Karpas-422 (cell line): ENCODE measurements at regions not wholly inside any gene's neighbourhood (a gene's known extent, or its start where the extent isn't known, plus 50 kb on each side); places are given as distances from the start of the nearest gene placed in this dataset.
A peak's percentile ranks its signal among the peaks of the same experiment; 100 is the strongest.

Source experiments
- DNase-seq: peaks from one replicate; pipeline ENCODE4 v3.0.0-alpha.2; 2015
- H2AFZ ChIP-seq: fragments of 200-600 bp; sonication (generic); 2 replicates; pipeline ENCODE4 v1.6.1; 2014; ENCODE audit warnings: antibody characterized with exemption, low read length, mixed read lengths
- H3K27ac ChIP-seq: fragments of 200-600 bp; sonication (generic); 2 replicates; pipeline ENCODE4 v1.5.1; 2014; ENCODE audit warnings: mild to moderate bottlenecking, low read length, moderate library complexity
- H3K27me3 ChIP-seq: fragments of 200-600 bp; sonication (generic); 2 replicates; pipeline ENCODE4 v1.6.1; 2014; ENCODE audit warnings: low read length, mixed read lengths
- H3K36me3 ChIP-seq: fragments of 200-600 bp; sonication (generic); 2 replicates; pipeline ENCODE4 v1.6.1; 2014; ENCODE audit warnings: low read length, mixed read lengths; ENCODE audit not compliant: insufficient read depth
- H3K4me1 ChIP-seq: fragments of 200-600 bp; sonication (generic); 2 replicates; pipeline ENCODE4 v1.6.1; 2014; ENCODE audit warnings: mild to moderate bottlenecking, low read length, mixed read lengths
- H3K4me2 ChIP-seq: fragments of 200-600 bp; sonication (generic); 2 replicates; pipeline ENCODE4 v1.6.1; 2014; ENCODE audit warnings: low read length, low read depth, mild to moderate bottlenecking; ENCODE audit not compliant: poor library complexity, severe bottlenecking
- H3K4me3 ChIP-seq: fragments of 200-600 bp; sonication (generic); 2 replicates; pipeline ENCODE4 v1.5.1; 2014; ENCODE audit warnings: mild to moderate bottlenecking, antibody characterized with exemption, low read length, mixed read lengths
- H3K79me2 ChIP-seq: fragments of 200-600 bp; sonication (generic); 2 replicates; pipeline ENCODE4 v1.6.1; 2014; ENCODE audit warnings: mild to moderate bottlenecking, low read length, mixed read lengths
- H3K9ac ChIP-seq: fragments of 200-600 bp; sonication (generic); 2 replicates; pipeline ENCODE4 v1.6.0; 2014; ENCODE audit warnings: low read length
- H3K9me2 ChIP-seq: fragments of 200-600 bp; sonication (generic), shearing (Covaris generic); replicated peaks from 2 replicates; pipeline ENCODE4 v1.6.0; 2014; ENCODE audit warnings: mild to moderate bottlenecking, low read length, moderate library complexity; ENCODE audit not compliant: insufficient read depth
- H3K9me3 ChIP-seq: fragments of 300-700, 200-600 bp; sonication (generic); 2 replicates; pipeline ENCODE4 v1.6.1; 2014; ENCODE audit warnings: low read length, mixed read lengths
- H4K20me1 ChIP-seq: fragments of 200-600 bp; sonication (generic); 2 replicates; pipeline ENCODE4 v1.6.1; 2014; ENCODE audit warnings: mild to moderate bottlenecking, antibody characterized with exemption, low read length, low read depth; ENCODE audit not compliant: insufficient read depth

DNA sequence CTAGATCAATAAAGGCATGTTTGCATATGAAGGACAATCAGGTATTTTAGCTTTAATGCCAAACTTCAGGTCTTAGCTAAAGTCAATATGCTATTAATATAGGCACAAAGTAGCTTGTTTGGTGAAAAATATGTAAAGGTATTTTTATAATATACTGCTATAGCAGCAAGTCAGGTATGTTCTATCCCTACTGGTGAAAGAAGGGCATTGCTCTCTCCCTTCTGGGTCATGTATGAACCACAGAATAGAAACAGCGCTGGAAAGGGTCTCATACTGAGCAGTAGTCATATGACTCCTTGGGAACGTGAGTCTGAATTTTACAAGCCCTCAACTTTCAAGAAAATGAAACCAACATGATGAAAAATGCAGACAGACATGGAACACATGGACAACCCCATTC lies 314.6 kb downstream of the GRIN2B start:
- no peak overlapping the region for H3K27ac ChIP-seq
- H3K4me2 ChIP-seq, result no peak overlapping the region
- DNase-seq, result no peak
- no peaks in the 10 kb centered on the region for H3K4me1 ChIP-seq
- H3K79me2 ChIP-seq, result no peaks in the 10 kb centered on the region
- H3K9me3 ChIP-seq, result no peaks in the 10 kb centered on the region
- H3K36me3 ChIP-seq, result no peaks in the 10 kb centered on the region
- no peak overlapping the region for H2AFZ ChIP-seq
- H3K4me3 ChIP-seq, result no peak overlapping the region
- no peaks in the 10 kb centered on the region for H3K27me3 ChIP-seq
- no peaks in the 10 kb centered on the region for H3K9me2 ChIP-seq
- no peak overlapping the region for H3K9ac ChIP-seq
- H4K20me1 ChIP-seq, result no peaks in the 10 kb centered on the region

DNA sequence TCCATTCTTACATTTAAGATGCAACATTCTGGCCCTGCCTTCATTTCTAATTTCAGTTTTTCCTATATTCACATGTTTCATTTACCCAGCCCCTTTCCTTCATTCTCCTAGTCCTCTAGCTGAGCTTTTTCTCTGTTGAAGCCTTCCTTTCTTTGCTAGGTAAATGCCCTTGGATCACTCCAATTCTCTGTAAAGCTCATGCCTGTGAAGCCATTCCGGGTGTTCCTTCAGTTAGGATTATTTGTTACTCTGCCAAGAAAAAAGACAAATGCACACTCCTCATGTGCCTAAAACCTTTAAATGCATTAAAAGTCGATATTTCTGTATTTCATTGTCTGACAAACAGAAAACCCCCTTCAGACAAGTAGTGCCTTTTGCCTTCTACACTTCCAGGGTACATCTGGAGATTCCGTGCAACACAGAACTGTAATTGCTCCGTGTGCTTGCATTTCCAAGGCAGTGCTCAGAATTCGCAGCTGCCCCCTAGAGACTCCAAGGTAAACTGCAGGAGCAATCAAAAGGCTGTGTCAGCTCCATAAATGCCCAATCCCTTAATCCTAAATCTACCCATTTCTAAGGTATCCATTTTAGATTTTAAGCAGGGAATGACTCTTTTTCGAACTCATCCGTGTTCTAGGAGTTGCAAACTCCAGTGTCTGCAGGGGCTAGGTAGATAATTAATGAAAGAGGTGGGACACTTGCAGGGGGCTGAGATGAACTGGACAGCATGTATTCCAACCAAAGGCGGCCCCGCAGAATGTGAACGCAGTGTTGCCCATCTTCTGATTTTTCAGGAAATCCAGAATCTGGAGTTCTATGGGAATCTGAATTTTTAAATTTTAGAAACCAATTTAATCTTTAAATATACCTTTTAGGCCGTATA lies 320.2 kb downstream of the GRIN2B start:
- no peaks in the 10 kb centered on the region for H3K27me3 ChIP-seq
- no peak overlapping the region for H3K4me3 ChIP-seq
- H2AFZ ChIP-seq, result no peak overlapping the region
- H3K4me2 ChIP-seq, result no peak overlapping the region
- no peak overlapping the region for H3K9ac ChIP-seq
- H3K9me3 ChIP-seq, result no peaks in the 10 kb centered on the region
- no peak overlapping the region for H3K27ac ChIP-seq
- H4K20me1 ChIP-seq, result no peaks in the 10 kb centered on the region
- H3K36me3 ChIP-seq, result no peaks in the 10 kb centered on the region
- peak; percentile 64 for DNase-seq
- no peaks in the 10 kb centered on the region for H3K4me1 ChIP-seq
- H3K79me2 ChIP-seq, result no peaks in the 10 kb centered on the region
- no peaks in the 10 kb centered on the region for H3K9me2 ChIP-seq

GRCh38 chr12:13654456-13654855 lies 326.9 kb downstream of the GRIN2B start:
- H3K27me3 ChIP-seq, result no peaks in the 10 kb centered on the region
- no peaks in the 10 kb centered on the region for H3K9me3 ChIP-seq
- no peak overlapping the region for H2AFZ ChIP-seq
- no peak for DNase-seq
- H3K79me2 ChIP-seq, result no peaks in the 10 kb centered on the region
- H4K20me1 ChIP-seq, result no peaks in the 10 kb centered on the region
- no peak overlapping the region for H3K4me3 ChIP-seq
- H3K4me2 ChIP-seq, result no peak overlapping the region
- no peak overlapping the region for H3K27ac ChIP-seq
- H3K4me1 ChIP-seq, result no peaks in the 10 kb centered on the region
- no peak overlapping the region for H3K9ac ChIP-seq
- no peaks in the 10 kb centered on the region for H3K9me2 ChIP-seq
- no peaks in the 10 kb centered on the region for H3K36me3 ChIP-seq

DNA sequence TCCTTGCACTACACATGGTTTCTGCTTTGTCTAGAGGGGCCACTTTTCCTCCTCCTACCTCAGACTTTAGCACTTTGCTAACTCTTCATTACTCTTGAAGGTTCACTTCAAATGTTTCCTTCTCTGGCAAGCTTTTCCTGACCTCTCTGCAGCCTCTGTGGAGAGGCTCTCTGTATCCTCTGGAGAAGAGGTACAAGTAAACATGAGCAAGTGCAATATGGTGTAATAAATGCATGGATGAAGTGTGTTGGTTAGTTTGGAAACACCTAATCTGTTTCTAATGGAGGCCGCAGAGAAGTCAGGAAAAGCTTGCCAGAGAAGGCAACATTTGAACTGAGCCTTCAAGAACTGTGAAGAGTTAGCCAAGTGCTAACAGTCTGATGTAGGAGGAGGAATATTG lies 329.3 kb downstream of the GRIN2B start:
- no peak overlapping the region for H3K4me2 ChIP-seq
- H2AFZ ChIP-seq, result no peak overlapping the region
- H3K4me1 ChIP-seq, result no peaks in the 10 kb centered on the region
- no peaks in the 10 kb centered on the region for H3K27me3 ChIP-seq
- no peaks in the 10 kb centered on the region for H4K20me1 ChIP-seq
- no peak overlapping the region for H3K27ac ChIP-seq
- H3K79me2 ChIP-seq, result no peaks in the 10 kb centered on the region
- H3K36me3 ChIP-seq, result no peaks in the 10 kb centered on the region
- no peaks in the 10 kb centered on the region for H3K9me3 ChIP-seq
- no peak overlapping the region for H3K4me3 ChIP-seq
- H3K9ac ChIP-seq, result no peak overlapping the region
- no peaks in the 10 kb centered on the region for H3K9me2 ChIP-seq
- no peak for DNase-seq

GRCh38 chr12:13635709-13636108 lies 345.7 kb downstream of the GRIN2B start:
- Histone ChIP-seq H3K9me3 (no peaks in the 10 kb centered on the region), H3K79me2 (no peaks in the 10 kb centered on the region), H3K27me3 (no peaks in the 10 kb centered on the region), H4K20me1 (no peaks in the 10 kb centered on the region), H2AFZ (no peak overlapping the region), H3K9ac (no peak overlapping the region), H3K4me1 (no peaks in the 10 kb centered on the region), H3K27ac (no peak overlapping the region), H3K36me3 (no peaks in the 10 kb centered on the region), H3K4me3 (no peak overlapping the region), H3K4me2 (no peak overlapping the region), H3K9me2 (no peaks in the 10 kb centered on the region)
- DNase-seq, result no peak

GRCh38 chr12:13631873-13632272 lies 349.5 kb downstream of the GRIN2B start:
- no peak overlapping the region for H3K4me3 ChIP-seq
- H3K36me3 ChIP-seq, result no peaks in the 10 kb centered on the region
- no peak overlapping the region for H3K27ac ChIP-seq
- no peaks in the 10 kb centered on the region for H3K79me2 ChIP-seq
- H3K27me3 ChIP-seq, result no peaks in the 10 kb centered on the region
- H4K20me1 ChIP-seq, result no peaks in the 10 kb centered on the region
- H2AFZ ChIP-seq, result no peak overlapping the region
- no peaks in the 10 kb centered on the region for H3K9me3 ChIP-seq
- no peaks in the 10 kb centered on the region for H3K4me1 ChIP-seq
- DNase-seq, result no peak
- H3K9me2 ChIP-seq, result no peaks in the 10 kb centered on the region
- no peak overlapping the region for H3K9ac ChIP-seq
- H3K4me2 ChIP-seq, result no peak overlapping the region

DNA sequence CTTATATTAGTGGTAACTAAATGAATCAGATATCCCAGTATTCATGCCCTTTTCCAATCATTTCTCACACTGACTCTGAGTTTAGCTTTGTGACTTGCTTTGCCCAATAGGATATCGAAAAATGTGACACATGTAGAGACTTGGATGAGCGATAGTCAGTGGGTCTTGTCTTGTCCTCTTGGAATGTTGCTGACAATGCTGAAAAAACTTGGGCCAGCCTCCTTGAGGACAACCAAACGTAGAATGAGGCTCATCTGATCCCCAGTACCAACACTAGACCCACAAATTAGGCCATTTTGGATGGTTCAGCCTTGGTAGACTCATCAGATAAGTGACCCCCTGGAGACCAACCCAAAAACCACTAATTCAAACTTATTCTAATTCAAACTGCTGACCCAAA lies 351.0 kb downstream of the GRIN2B start:
- DNase-seq, result no peak
- Histone ChIP-seq H3K36me3 (no peaks in the 10 kb centered on the region), H4K20me1 (no peaks in the 10 kb centered on the region), H2AFZ (no peak overlapping the region), H3K4me2 (no peak overlapping the region), H3K79me2 (no peaks in the 10 kb centered on the region), H3K4me3 (no peak overlapping the region), H3K9me3 (no peaks in the 10 kb centered on the region), H3K9me2 (no peaks in the 10 kb centered on the region), H3K27me3 (no peaks in the 10 kb centered on the region), H3K9ac (no peak overlapping the region), H3K4me1 (no peaks in the 10 kb centered on the region), H3K27ac (no peak overlapping the region)

GRCh38 chr12:13628067-13628466 lies 353.3 kb downstream of the GRIN2B start:
- no peaks in the 10 kb centered on the region for H3K27me3 ChIP-seq
- no peaks in the 10 kb centered on the region for H4K20me1 ChIP-seq
- H3K4me1 ChIP-seq, result no peaks in the 10 kb centered on the region
- no peaks in the 10 kb centered on the region for H3K9me2 ChIP-seq
- no peak overlapping the region for H3K27ac ChIP-seq
- no peaks in the 10 kb centered on the region for H3K79me2 ChIP-seq
- DNase-seq, result no peak
- no peak overlapping the region for H3K4me3 ChIP-seq
- no peak overlapping the region for H3K4me2 ChIP-seq
- H3K36me3 ChIP-seq, result no peaks in the 10 kb centered on the region
- H3K9ac ChIP-seq, result no peak overlapping the region
- H2AFZ ChIP-seq, result no peak overlapping the region
- H3K9me3 ChIP-seq, result no peaks in the 10 kb centered on the region
